ENCODE measurements at regions not wholly inside any gene's neighbourhood (a gene's known extent, or its start where the extent isn't known, plus 50 kb on each side); places are given as distances from the start of the nearest gene placed in this dataset.

GRCh38 chr13:79655509-79655908 is 174.6 kb downstream of the NDFIP2 start:
- 87 to 90% methylated on average over 2 of the region's 2 CpGs for WGBS, 2 donors
- TF ChIP-seq POLR2AphosphoS5 (IDR thresholded peaks at IDR 0.05) = no peak
- TF ChIP-seq CTCF (IDR thresholded peaks at IDR 0.05) = no peak
- no peak for TF ChIP-seq POLR2A (IDR thresholded peaks at IDR 0.05)
- no peak for TF ChIP-seq EP300 (IDR thresholded peaks at IDR 0.05)
- no peaks in the 10 kb centered on the region for H3K9me3 ChIP-seq
- H3K27ac ChIP-seq = no peak overlapping the region
- H3K36me3 ChIP-seq = no peaks in the 10 kb centered on the region
- ATAC-seq (ENCODE audit: low FRiP score in 2 of 2) (no peak), DNase-seq (no peak)
- peaks cover 0 to 8% (median 3%) of the 10 kb centered on the region in 4 donors for H3K4me1 ChIP-seq
- no peak overlapping the region for H3K4me3 ChIP-seq
- no peaks in the 10 kb centered on the region for H3K27me3 ChIP-seq

GRCh38 chr13:79654520-79654919 is 173.6 kb downstream of the NDFIP2 start:
- H3K27me3 ChIP-seq = no peaks in the 10 kb centered on the region
- H3K4me3 ChIP-seq = no peak overlapping the region
- H3K4me1 ChIP-seq = peaks cover 0 to 8% (median 3%) of the 10 kb centered on the region in 4 donors
- no peaks in the 10 kb centered on the region for H3K9me3 ChIP-seq
- no peaks in the 10 kb centered on the region for H3K36me3 ChIP-seq
- DNase-seq (no peak), ATAC-seq (ENCODE audit: low FRiP score in 2 of 2) (no peak)
- TF ChIP-seq POLR2A (IDR thresholded peaks at IDR 0.05) (no peak), CTCF (IDR thresholded peaks at IDR 0.05) (no peak), EP300 (IDR thresholded peaks at IDR 0.05) (no peak), POLR2AphosphoS5 (IDR thresholded peaks at IDR 0.05) (no peak)
- no peak overlapping the region for H3K27ac ChIP-seq

GRCh38 chr13:79650688-79651087 is 169.7 kb downstream of the NDFIP2 start:
- H3K27me3 ChIP-seq = no peaks in the 10 kb centered on the region
- no peak for ATAC-seq (ENCODE audit: low FRiP score in 2 of 2)
- TF ChIP-seq POLR2AphosphoS5 (IDR thresholded peaks at IDR 0.05) (no peak), POLR2A (IDR thresholded peaks at IDR 0.05) (no peak), EP300 (IDR thresholded peaks at IDR 0.05) (no peak), CTCF (IDR thresholded peaks at IDR 0.05) (no peak)
- no peak for DNase-seq
- no peaks in the 10 kb centered on the region for H3K36me3 ChIP-seq
- H3K27ac ChIP-seq = no peak overlapping the region
- 85 to 92% methylated on average over 4 of the region's 4 CpGs for WGBS, 2 donors
- H3K4me1 ChIP-seq = no peaks in the 10 kb centered on the region
- no peak overlapping the region for H3K4me3 ChIP-seq
- H3K9me3 ChIP-seq = no peaks in the 10 kb centered on the region

GRCh38 chr13:79648191-79648590 is 167.2 kb downstream of the NDFIP2 start:
- ATAC-seq (ENCODE audit: low FRiP score in 2 of 2) = no peak
- Histone ChIP-seq H3K9me3 (no peaks in the 10 kb centered on the region), H3K27ac (no peak overlapping the region), H3K36me3 (no peaks in the 10 kb centered on the region), H3K27me3 (no peaks in the 10 kb centered on the region), H3K4me3 (no peak overlapping the region), H3K4me1 (no peaks in the 10 kb centered on the region)
- TF ChIP-seq EP300 (IDR thresholded peaks at IDR 0.05) (no peak), POLR2A (IDR thresholded peaks at IDR 0.05) (no peak), POLR2AphosphoS5 (IDR thresholded peaks at IDR 0.05) (no peak), CTCF (IDR thresholded peaks at IDR 0.05) (no peak)
- 79 to 91% methylated on average over 1 of the region's 1 CpG for WGBS, 2 donors
- DNase-seq = no peak

- H3K4me1 ChIP-seq = no peaks in the 10 kb centered on the region
- DNase-seq (no peak), ATAC-seq (ENCODE audit: low FRiP score in 2 of 2) (no peak)
- no peak overlapping the region for H3K4me3 ChIP-seq
- 53 to 64% methylated on average over 2 of the region's 2 CpGs for WGBS, 2 donors
- TF ChIP-seq POLR2A (IDR thresholded peaks at IDR 0.05) = no peak
- no peak for TF ChIP-seq CTCF (IDR thresholded peaks at IDR 0.05)
- no peak for TF ChIP-seq EP300 (IDR thresholded peaks at IDR 0.05)
- TF ChIP-seq POLR2AphosphoS5 (IDR thresholded peaks at IDR 0.05) = no peak
- H3K27ac ChIP-seq = no peak overlapping the region
- no peaks in the 10 kb centered on the region for H3K9me3 ChIP-seq
- no peaks in the 10 kb centered on the region for H3K27me3 ChIP-seq
- H3K36me3 ChIP-seq = no peaks in the 10 kb centered on the region
Measured at GRCh38 chr13:79647533-79647932, 166.6 kb downstream of the NDFIP2 start.
